ENCODE measurements at regions not wholly inside any gene's neighbourhood (a gene's known extent, or its start where the extent isn't known, plus 50 kb on each side); places are given as distances from the start of the nearest gene placed in this dataset.
"Not testable (repeated sequence)": the region's sequence is repeated elsewhere in the genome, so short reads cannot be mapped to it uniquely, and the experiment has no call there.

DNA sequence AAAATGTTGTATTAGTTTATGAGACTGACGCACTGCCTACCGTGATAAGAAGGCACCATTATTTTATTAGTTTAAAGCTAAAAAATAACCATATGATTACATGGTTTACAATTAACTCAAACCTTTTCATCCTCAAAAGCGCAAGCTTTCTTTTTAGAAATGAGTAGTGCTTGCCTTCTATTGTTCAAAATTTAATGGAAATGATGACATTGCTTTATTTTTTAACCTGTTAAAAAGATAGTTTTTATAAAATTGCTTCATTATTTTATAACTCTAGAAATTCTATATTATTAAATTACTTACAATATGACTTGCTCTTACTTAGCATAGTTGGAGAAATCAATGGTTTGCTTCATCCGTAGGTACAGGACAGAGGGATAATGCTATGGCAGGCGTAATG lies 78.7 kb upstream of the HDDC2 start:
- 96 to 98% methylated on average over 4 to 5 of the region's 5 CpGs for WGBS, 2 donors (ENCODE audit: low coverage in 1 of 2)
- no peaks in the 10 kb centered on the region for H3K27me3 ChIP-seq
- no peak for TF ChIP-seq POLR2AphosphoS5 (IDR thresholded peaks at IDR 0.05)
- TF ChIP-seq POLR2A (IDR thresholded peaks at IDR 0.05), result no peak
- no peak for TF ChIP-seq CTCF (IDR thresholded peaks at IDR 0.05)
- TF ChIP-seq EP300 (IDR thresholded peaks at IDR 0.05), result no peak
- no peak overlapping the region for H3K4me3 ChIP-seq
- no peak overlapping the region for H3K27ac ChIP-seq
- H3K4me1 ChIP-seq, result no peaks in the 10 kb centered on the region
- no peaks in the 10 kb centered on the region for H3K36me3 ChIP-seq
- H3K9me3 ChIP-seq, result no peaks in the 10 kb centered on the region
- no peak for ATAC-seq

DNA sequence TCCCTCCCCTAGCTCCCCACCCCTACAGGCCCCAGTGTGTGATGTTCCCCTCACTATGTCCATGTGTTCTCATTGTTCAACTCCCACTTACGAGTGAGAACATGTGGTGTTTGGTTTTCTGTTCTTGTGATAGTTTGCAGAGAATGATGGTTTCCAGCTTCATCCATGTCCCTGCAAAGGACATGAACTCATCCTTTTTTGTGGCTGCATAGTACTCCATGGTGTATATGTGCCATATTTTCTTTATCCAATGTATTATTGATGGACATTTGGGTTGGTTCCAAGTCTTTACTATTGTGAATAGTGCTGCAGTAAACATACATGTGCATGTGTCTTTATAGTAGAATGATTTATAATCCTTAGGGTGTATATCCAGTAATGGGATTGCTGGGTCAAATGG lies 84.6 kb upstream of the HDDC2 start:
- H3K27ac ChIP-seq, H3K9me3 ChIP-seq, H3K27me3 ChIP-seq, H3K4me3 ChIP-seq, H3K4me1 ChIP-seq, H3K36me3 ChIP-seq, ATAC-seq: not testable (repeated sequence)
- WGBS, 2 donors (ENCODE audit: low coverage in 1 of 2), result 100% methylated on average over 1 of the region's 1 CpG

DNA sequence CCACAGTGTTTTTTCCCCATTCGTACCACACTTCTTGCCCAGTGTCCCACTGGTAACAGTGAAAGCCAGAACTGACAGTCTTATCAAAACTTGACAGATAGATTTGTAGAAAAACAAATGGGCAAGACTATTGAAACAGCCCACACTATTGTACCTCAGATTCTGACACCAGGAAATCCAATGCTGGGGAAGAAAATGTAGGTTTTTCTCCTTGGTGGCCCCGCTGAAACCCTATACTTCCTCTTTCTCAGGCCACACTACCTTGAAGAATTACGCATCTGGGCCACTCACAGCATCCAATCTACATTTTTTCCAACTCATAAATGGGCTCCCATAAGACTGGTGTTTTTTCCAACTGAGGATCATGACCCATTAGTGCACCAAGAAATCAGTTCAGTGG lies 90.9 kb upstream of the HDDC2 start:
- WGBS, 2 donors (ENCODE audit: low coverage in 1 of 2), result 89% methylated on average over 3 of the region's 3 CpGs; no CpG with 5 or more reads in 1 of the 2 donors
- Histone ChIP-seq H3K36me3 (no peaks in the 10 kb centered on the region), H3K9me3 (no peaks in the 10 kb centered on the region), H3K4me3 (no peak overlapping the region), H3K4me1 (no peaks in the 10 kb centered on the region), H3K27me3 (no peaks in the 10 kb centered on the region), H3K27ac (no peak overlapping the region)
- no peak for TF ChIP-seq EP300 (IDR thresholded peaks at IDR 0.05)
- TF ChIP-seq POLR2AphosphoS5 (IDR thresholded peaks at IDR 0.05), result no peak
- TF ChIP-seq POLR2A (IDR thresholded peaks at IDR 0.05), result no peak
- TF ChIP-seq CTCF (IDR thresholded peaks at IDR 0.05), result no peak
- ATAC-seq, result no peak

GRCh38 chr6:125393449-125393858 lies 91.7 kb upstream of the HDDC2 start:
- Histone ChIP-seq H3K27me3 (no peaks in the 10 kb centered on the region), H3K27ac (no peak overlapping the region), H3K9me3 (no peaks in the 10 kb centered on the region), H3K4me1 (no peaks in the 10 kb centered on the region), H3K4me3 (no peak overlapping the region), H3K36me3 (no peaks in the 10 kb centered on the region)
- 79 to 86% methylated on average over 1 of the region's 1 CpG for WGBS, 2 donors (ENCODE audit: low coverage in 1 of 2)
- ATAC-seq, result no peak
- no peak for TF ChIP-seq POLR2A (IDR thresholded peaks at IDR 0.05)
- no peak for TF ChIP-seq CTCF (IDR thresholded peaks at IDR 0.05)
- no peak for TF ChIP-seq POLR2AphosphoS5 (IDR thresholded peaks at IDR 0.05)
- TF ChIP-seq EP300 (IDR thresholded peaks at IDR 0.05), result no peak

DNA sequence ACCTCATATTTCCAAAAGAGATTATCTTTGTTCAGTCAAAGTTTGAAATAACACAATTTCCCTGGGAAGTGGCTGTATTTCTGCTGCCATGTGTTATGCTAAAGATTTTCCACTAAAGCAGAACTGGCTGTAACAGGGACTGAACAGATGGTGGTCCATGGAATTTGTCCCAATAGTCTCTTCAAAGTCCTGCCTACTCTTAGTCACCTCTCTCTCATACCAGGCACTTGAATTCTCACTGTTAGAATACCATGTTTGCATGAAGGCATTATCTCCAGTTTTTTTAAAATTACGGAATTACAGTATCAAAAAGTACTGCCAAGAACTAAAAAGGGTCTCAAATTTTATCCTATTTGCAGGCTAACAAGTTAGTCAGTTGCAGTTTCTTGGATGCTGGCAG lies 105.0 kb upstream of the HDDC2 start:
- H3K27me3 ChIP-seq, result no peaks in the 10 kb centered on the region
- H3K4me3 ChIP-seq, result no peak overlapping the region
- WGBS, 2 donors (ENCODE audit: low coverage in 1 of 2), result 86% methylated on average over 1 of the region's 1 CpG
- H3K4me1 ChIP-seq, result no peaks in the 10 kb centered on the region
- TF ChIP-seq EP300 (IDR thresholded peaks at IDR 0.05) (no peak), CTCF (IDR thresholded peaks at IDR 0.05) (no peak), POLR2A (IDR thresholded peaks at IDR 0.05) (no peak), POLR2AphosphoS5 (IDR thresholded peaks at IDR 0.05) (no peak)
- ATAC-seq, result no peak
- H3K9me3 ChIP-seq, result no peaks in the 10 kb centered on the region
- H3K27ac ChIP-seq, result no peak overlapping the region
- H3K36me3 ChIP-seq, result no peaks in the 10 kb centered on the region

DNA sequence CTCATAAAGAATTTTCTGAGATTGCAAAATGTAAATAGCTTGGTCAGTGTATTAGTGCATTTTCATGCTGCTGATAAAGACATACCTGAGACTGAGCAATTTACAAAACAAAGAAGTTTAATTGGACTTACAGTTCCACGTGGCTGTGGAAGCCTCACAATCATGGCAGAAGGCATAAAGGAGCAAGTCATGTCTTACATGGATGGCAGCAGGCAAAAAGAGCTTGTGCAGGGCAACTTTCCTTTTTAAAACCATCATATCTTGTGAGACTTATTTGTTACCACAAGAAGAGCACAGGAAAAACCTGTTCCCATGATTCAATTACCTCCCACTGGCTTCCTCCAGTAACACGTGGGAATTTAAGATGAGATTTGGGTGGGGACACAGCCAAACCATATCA lies 112.7 kb upstream of the HDDC2 start:
- H3K4me1 ChIP-seq, result no peaks in the 10 kb centered on the region
- no peak overlapping the region for H3K27ac ChIP-seq
- no peak for ATAC-seq
- no peaks in the 10 kb centered on the region for H3K9me3 ChIP-seq
- H3K27me3 ChIP-seq, result no peaks in the 10 kb centered on the region
- WGBS, 2 donors (ENCODE audit: low coverage in 1 of 2), result 73 to 79% methylated on average over 2 of the region's 2 CpGs
- H3K36me3 ChIP-seq, result no peaks in the 10 kb centered on the region
- H3K4me3 ChIP-seq, result no peak overlapping the region
- TF ChIP-seq CTCF (IDR thresholded peaks at IDR 0.05) (no peak), POLR2A (IDR thresholded peaks at IDR 0.05) (no peak), POLR2AphosphoS5 (IDR thresholded peaks at IDR 0.05) (no peak), EP300 (IDR thresholded peaks at IDR 0.05) (no peak)
